ENCODE measurements at regions not wholly inside any gene's neighbourhood (a gene's known extent, or its start where the extent isn't known, plus 50 kb on each side); places are given as distances from the start of the nearest gene placed in this dataset.

DNA sequence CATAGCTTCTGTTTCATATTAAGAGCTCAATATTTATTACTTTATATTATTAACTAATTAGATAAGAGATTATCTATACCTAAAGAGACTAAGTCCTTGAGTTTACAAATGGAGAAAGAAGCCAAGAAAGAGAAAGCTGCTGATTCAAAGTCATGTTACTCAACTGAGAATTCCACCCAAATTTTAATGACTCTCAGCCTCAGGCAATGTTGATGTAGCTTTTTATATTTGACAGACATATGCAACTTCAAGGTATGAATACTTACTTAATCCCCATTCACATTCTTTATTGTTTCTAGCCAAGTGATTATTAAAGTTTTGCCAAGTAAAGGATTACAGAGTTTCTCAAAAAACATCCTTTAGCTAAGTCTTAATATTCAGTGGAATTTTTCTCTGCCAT, 527.5 kb upstream of the NMUR2 start:
- intact Hi-C loops (cut with micrococcal nuclease): no loop called here
- no peaks in the 10 kb centered on the region for H3K4me1 ChIP-seq
- H3K4me3 ChIP-seq: no peak overlapping the region
- no peak overlapping the region for H3K27ac ChIP-seq (replicated peaks)
- no peak for DNase-seq
- H3K27me3 ChIP-seq (ENCODE audit: low read depth): no peaks in the 10 kb centered on the region
- TF ChIP-seq CTCF (IDR thresholded peaks at IDR 0.05; ENCODE audit: borderline replicate concordance): no peak
- H3K36me3 ChIP-seq: no peaks in the 10 kb centered on the region
- no peaks in the 10 kb centered on the region for H3K9me3 ChIP-seq (replicated peaks)

DNA sequence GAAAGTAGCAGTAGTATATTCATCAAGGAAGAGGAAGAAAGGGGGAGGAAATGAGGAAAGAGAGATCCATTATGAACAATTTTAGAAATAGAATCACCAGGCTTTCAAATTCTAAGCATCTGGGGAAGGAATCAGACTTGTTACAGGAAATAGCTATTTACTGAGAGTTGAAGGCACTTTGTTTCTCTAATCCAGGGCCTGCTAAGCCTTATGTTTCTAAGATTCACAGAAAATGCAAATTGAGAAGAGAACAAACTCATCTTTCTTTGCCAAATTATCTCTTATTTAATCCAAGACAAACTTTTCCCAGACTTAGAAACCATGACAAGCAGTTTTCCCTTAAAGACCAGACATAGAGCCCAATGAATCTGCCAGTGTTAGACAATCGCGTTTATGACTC, 528.0 kb upstream of the NMUR2 start:
- intact Hi-C loops (cut with micrococcal nuclease): no loop called here
- TF ChIP-seq CTCF (IDR thresholded peaks at IDR 0.05; ENCODE audit: borderline replicate concordance): no peak
- no peaks in the 10 kb centered on the region for H3K4me1 ChIP-seq

GRCh38 chr5:152938630-152939029, 533.6 kb upstream of the NMUR2 start:
- no peak overlapping the region for H3K4me3 ChIP-seq
- H3K9me3 ChIP-seq (replicated peaks): peaks cover 4% of the 10 kb centered on the region
- intact Hi-C loops (cut with micrococcal nuclease): no loop called here
- no peak for DNase-seq
- H3K36me3 ChIP-seq: no peaks in the 10 kb centered on the region
- H3K27ac ChIP-seq (replicated peaks): no peak overlapping the region
- H3K27me3 ChIP-seq (ENCODE audit: low read depth): no peaks in the 10 kb centered on the region
- no peaks in the 10 kb centered on the region for H3K4me1 ChIP-seq
- TF ChIP-seq CTCF (IDR thresholded peaks at IDR 0.05; ENCODE audit: borderline replicate concordance): no peak

More for the DNA sequence above, 528.0 kb upstream of the NMUR2 start:
- no peak for DNase-seq
- peak overlapping the region; percentile 47 for H3K27ac ChIP-seq (replicated peaks)
- no peaks in the 10 kb centered on the region for H3K27me3 ChIP-seq (ENCODE audit: low read depth)
- no peak overlapping the region for H3K4me3 ChIP-seq
- no peaks in the 10 kb centered on the region for H3K36me3 ChIP-seq
- no peaks in the 10 kb centered on the region for H3K9me3 ChIP-seq (replicated peaks)

GRCh38 chr5:152942633-152943336, 537.7 kb upstream of the NMUR2 start:
- intact Hi-C loops (cut with micrococcal nuclease): no loop called here
- no peak for TF ChIP-seq CTCF (IDR thresholded peaks at IDR 0.05; ENCODE audit: borderline replicate concordance)
- Histone ChIP-seq H3K4me3 (no peak overlapping the region), H3K4me1 (no peaks in the 10 kb centered on the region), H3K9me3 (replicated peaks) (peaks cover 4% of the 10 kb centered on the region), H3K27me3 (ENCODE audit: low read depth) (no peaks in the 10 kb centered on the region), H3K36me3 (no peaks in the 10 kb centered on the region), H3K27ac (replicated peaks) (peak overlapping the region; percentile 52)
- DNase-seq: no peak

DNA sequence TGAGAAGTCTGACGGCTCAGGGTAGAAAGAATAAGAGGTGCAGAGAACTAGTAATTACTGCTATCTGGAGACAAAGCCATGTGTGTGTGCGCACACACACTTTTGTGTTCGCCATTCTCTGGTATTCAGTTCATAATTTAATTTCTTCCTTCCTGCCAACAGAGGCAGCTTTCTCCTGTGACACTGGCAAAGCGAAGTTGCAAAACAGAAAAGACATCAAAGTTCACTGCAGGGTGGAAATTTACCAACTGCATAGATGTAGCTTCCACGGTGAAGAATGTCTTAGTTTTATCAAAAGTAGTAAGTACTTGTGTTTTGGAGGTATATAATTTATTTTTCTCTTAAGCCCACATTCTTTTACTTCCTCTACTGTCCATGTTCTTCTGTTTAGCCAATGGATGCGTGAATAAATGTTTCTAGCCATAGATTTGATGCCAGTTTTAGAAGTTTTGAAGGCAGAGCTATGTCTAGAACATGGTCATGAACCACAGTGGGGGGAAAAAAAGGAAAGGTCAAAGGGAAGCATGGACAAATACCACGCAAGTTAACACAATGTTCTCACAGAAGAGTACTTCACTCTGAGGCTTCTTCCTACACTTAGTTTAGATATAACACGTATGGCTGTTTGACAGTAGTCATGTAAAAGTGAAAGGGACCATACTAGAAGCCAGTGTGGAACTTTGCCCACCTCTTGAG, 536.5 kb upstream of the GRIA1 start:
- DNase-seq: no peak
- Histone ChIP-seq H3K4me3 (no peak overlapping the region), H3K27ac (replicated peaks) (no peak overlapping the region), H3K36me3 (no peaks in the 10 kb centered on the region), H3K27me3 (ENCODE audit: low read depth) (no peaks in the 10 kb centered on the region), H3K4me1 (no peaks in the 10 kb centered on the region), H3K9me3 (replicated peaks) (no peaks in the 10 kb centered on the region)
- intact Hi-C loops (cut with micrococcal nuclease): no loop called here
- no peak for TF ChIP-seq CTCF (IDR thresholded peaks at IDR 0.05; ENCODE audit: borderline replicate concordance)

All from left ventricle myocardium inferior (tissue), 1 donor.